ENCODE measurements at regions not wholly inside any gene's neighbourhood (a gene's known extent, or its start where the extent isn't known, plus 50 kb on each side); places are given as distances from the start of the nearest gene placed in this dataset.

- H3K9me3 ChIP-seq (ENCODE audit: control extremely low read depth in 1 of 5, control insufficient read depth in 4 of 5, insufficient read depth in 2 of 5, low read depth in 1 of 5, low read length in 4 of 5) = peaks cover 2 to 14% (median 4%) of the 10 kb centered on the region in 5 experiments
- H3K27me3 ChIP-seq (replicated peaks in 2 of 5; ENCODE audit: control insufficient read depth in 4 of 5, insufficient read depth in 5 of 5, low read length in 4 of 5) = no peaks in the 10 kb centered on the region
- H3K27ac ChIP-seq (ENCODE audit: insufficient read depth in 1 of 2, low read depth in 1 of 2, low read length in 2 of 2, poor library complexity in 1 of 2, severe bottlenecking in 2 of 2) = no peak overlapping the region
- H3K36me3 ChIP-seq (ENCODE audit: control insufficient read depth in 4 of 4, insufficient read depth in 4 of 4, low read length in 3 of 4) = no peaks in the 10 kb centered on the region
- peaks cover 0 to 32% (median 8%) of the 10 kb centered on the region in 4 experiments for H3K4me1 ChIP-seq (ENCODE audit: control extremely low read depth in 1 of 4, control insufficient read depth in 4 of 4, insufficient read depth in 4 of 4, low read length in 3 of 4)
- POLR2A ChIA-PET = no interaction called here
- no peak overlapping the region for H3K4me3 ChIP-seq (ENCODE audit: control insufficient read depth in 1 of 7, extremely low read depth in 1 of 7, insufficient read depth in 4 of 7, low read depth in 2 of 7, low read length in 6 of 7)
- CTCF ChIA-PET = interaction anchor here (1.3 kb wide), 1 partner anchor 10 kb away, joined by 3 read pairs; no protein-coding TSS in a partner anchor
- DNase-seq = peak in 2 of 3 donors; percentile 57 to 75
Measured at GRCh38 chr2:15115776-15116175, 445.4 kb downstream of the NBAS start.

GRCh38 chr2:15116830-15117229, 444.3 kb downstream of the NBAS start:
- WGBS (ENCODE audit: insufficient coverage) = 93% methylated on average over 6 of the region's 6 CpGs
- H3K27ac ChIP-seq (ENCODE audit: insufficient read depth in 1 of 2, low read depth in 1 of 2, low read length in 2 of 2, poor library complexity in 1 of 2, severe bottlenecking in 2 of 2) = no peak overlapping the region
- ChIA-PET POLR2A (no interaction called here), CTCF (interaction anchor here (1.3 to 1.7 kb wide), 2 partner anchors 11 to 30 kb away, joined by 3 to 6 read pairs; no protein-coding TSS in a partner anchor)
- peaks cover 0 to 37% (median 9%) of the 10 kb centered on the region in 4 experiments for H3K4me1 ChIP-seq (ENCODE audit: control extremely low read depth in 1 of 4, control insufficient read depth in 4 of 4, insufficient read depth in 4 of 4, low read length in 3 of 4)
- H3K4me3 ChIP-seq (ENCODE audit: control insufficient read depth in 1 of 7, extremely low read depth in 1 of 7, insufficient read depth in 4 of 7, low read depth in 2 of 7, low read length in 6 of 7) = no peak overlapping the region
- no peaks in the 10 kb centered on the region for H3K36me3 ChIP-seq (ENCODE audit: control insufficient read depth in 4 of 4, insufficient read depth in 4 of 4, low read length in 3 of 4)
- DNase-seq = no peak
- H3K27me3 ChIP-seq (replicated peaks in 2 of 5; ENCODE audit: control insufficient read depth in 4 of 5, insufficient read depth in 5 of 5, low read length in 4 of 5) = no peaks in the 10 kb centered on the region
- peaks cover 0 to 7% (median 2%) of the 10 kb centered on the region in 5 experiments for H3K9me3 ChIP-seq (ENCODE audit: control extremely low read depth in 1 of 5, control insufficient read depth in 4 of 5, insufficient read depth in 2 of 5, low read depth in 1 of 5, low read length in 4 of 5)
